ENCODE measurements at regions not wholly inside any gene's neighbourhood (a gene's known extent, or its start where the extent isn't known, plus 50 kb on each side); places are given as distances from the start of the nearest gene placed in this dataset.

GRCh38 chr13:30115257-30115600, 192.1 kb downstream of the KATNAL1 start:
- TF ChIP-seq CTCF (IDR thresholded peaks at IDR 0.05; ENCODE audit: low read depth, low read length) (no peak), EZH2phosphoT487 (IDR thresholded peaks at IDR 0.05; ENCODE audit: low read depth) (no peak)
